LHCN-M2 (cell line): ENCODE measurements at regions not wholly inside any gene's neighbourhood (a gene's known extent, or its start where the extent isn't known, plus 50 kb on each side); places are given as distances from the start of the nearest gene placed in this dataset.

ENCODE experiments used
- DNase-seq: peaks from one replicate; pipeline ENCODE4 v3.0.0-alpha.2; 2012; ENCODE audit warnings: low read depth

DNA sequence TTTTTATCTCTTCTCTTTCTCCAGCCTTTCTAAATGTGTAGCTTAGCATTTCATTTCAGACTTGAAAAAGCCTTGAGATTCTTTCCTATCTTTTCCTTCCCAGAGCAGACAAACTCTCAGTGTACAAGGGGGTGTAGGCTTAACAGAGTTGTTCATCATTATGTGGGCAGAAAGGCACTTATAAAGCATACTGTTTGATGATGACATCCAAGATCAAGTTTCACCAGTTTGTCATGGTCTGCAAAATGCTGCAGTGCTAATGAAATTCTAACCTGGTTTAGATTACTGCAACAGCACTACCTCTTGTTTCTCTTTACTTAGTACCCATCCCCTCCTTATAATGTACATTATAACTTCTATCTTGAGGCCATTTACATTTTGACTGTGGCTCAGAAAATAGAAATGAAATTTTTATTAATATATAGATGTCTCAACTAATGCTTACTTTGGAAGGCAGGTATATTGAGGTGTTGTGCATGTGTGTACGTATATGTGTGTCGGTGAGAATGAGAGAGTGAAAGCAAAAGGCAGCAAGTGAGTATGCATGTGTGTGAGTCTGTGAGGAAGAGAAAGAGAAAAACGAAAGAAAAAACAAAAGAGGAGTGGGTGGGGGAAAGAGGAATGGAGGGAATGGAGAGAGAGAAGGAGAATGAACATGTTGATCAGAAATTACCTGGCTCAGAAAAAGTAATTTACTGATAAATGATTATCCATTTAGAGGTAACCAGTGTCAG is 1043.6 kb downstream of the TUSC7 start:
- peak; percentile 62 for DNase-seq

DNA sequence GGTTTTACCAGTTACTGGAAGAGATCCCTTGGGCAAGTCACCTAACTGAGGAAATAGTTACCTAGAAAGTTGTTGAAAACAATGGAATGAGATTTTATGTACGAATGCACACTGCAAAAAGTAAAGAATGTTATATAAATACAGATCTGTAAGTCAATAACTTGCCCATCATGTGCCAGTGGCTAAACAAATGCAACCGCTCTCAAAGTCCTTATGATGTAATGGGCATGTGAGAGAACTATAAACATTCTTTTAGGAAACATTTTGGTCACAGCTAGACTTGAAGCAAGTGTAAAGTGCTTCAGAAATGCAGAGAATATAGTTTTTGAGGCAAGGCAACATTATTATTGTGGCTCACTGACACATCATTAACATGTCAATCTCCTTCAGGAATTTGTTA is 1044.5 kb downstream of the TUSC7 start:
- DNase-seq, result no peak

DNA sequence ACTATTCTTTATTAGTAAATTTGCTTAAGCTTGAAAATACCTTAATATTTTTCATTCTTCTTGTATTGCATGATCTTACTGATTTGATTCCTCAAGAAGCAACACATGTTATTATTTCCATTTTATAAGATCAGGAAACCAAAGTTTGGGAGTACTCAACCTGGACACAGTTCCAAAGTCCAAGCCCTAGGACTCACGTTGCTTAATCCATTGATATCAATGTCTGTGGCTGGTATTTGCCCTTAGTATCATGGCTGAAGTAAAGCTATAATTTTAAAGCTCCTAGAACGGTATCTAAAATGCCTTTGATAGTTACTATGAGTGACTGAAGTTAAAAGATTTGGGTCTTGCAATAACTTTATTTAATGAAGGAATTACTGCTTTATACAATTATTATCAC is 1045.3 kb downstream of the TUSC7 start:
- DNase-seq, result no peak

- no peak for DNase-seq
These were observed 1047.0 kb downstream of the TUSC7 start for GRCh38 chr3:117756563-117756962.

- no peak for DNase-seq
These were observed 1052.4 kb downstream of the TUSC7 start for GRCh38 chr3:117761703-117762620.

- DNase-seq, result no peak
These were observed 1053.0 kb downstream of the TUSC7 start for GRCh38 chr3:117762621-117763037.

GRCh38 chr3:117763561-117763960 is 1054.0 kb downstream of the TUSC7 start:
- no peak for DNase-seq

- no peak for DNase-seq
These were observed 1059.0 kb downstream of the TUSC7 start for GRCh38 chr3:117768581-117768980.

GRCh38 chr3:117774130-117774529 is 1064.6 kb downstream of the TUSC7 start:
- DNase-seq, result no peak

GRCh38 chr3:117786349-117786748 is 1076.8 kb downstream of the TUSC7 start:
- no peak for DNase-seq

DNA sequence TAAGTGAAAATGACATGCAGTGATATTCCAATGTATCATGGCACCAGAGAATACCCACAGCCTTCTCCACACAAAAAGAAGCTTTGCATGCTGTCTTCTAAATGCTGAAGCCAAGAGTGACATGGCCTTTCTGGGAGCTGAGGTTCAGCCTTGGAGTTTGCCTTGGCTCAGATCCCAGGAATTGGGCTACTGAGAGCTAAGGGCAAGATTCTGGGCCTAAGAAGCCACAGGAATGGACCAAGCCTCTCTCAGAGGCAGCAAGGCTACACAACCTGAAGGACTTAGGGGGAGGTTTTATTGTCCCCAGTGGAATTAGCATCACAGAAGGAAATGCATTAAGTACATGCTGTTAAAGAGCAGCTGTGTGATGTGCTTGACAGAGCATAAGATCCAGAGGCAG is 1078.5 kb downstream of the TUSC7 start:
- peak; percentile 83 for DNase-seq

GRCh38 chr3:117788506-117788905 is 1078.9 kb downstream of the TUSC7 start:
- DNase-seq, result no peak

DNA sequence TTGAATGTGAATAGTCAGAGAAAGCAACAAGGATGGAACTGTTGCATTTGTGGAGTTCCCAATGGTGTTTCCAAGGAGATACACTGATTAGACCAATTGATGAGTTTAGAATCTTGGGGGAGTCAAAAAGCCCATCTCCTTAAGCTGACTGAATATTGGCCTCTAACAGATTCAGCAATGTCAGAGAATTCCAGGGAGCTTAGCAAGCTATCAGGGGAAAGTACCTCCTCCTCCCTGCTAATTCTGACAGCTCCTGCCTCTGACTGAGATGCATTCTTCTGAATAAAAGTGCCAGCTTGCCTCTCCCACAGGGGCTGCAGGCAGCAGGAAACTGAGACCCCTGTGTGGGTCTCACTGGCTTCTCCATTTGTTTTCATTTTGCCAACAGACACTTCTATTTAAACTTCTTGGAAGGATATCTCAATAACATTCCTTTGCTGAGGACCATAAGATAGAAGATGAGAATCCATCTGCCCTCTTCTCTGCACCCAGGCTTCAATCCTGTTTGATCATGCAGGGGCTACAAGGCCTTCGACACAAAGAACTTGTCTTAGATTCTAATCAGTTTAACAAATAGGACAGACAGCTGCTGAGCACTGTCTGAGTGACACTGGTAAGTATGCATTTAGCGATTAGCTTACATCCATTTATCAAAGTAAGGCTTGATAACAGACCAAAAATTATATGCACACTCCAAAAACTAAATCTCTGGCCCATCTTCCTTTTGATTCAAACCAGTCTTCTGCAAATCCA is 1080.8 kb downstream of the TUSC7 start:
- no peak for DNase-seq

- DNase-seq, result no peak
These were observed 1084.2 kb downstream of the TUSC7 start for GRCh38 chr3:117793622-117794265.

GRCh38 chr3:117798221-117798620 is 1088.6 kb downstream of the TUSC7 start:
- DNase-seq, result no peak

GRCh38 chr3:117798687-117799386 is 1089.3 kb downstream of the TUSC7 start:
- DNase-seq, result no peak

DNA sequence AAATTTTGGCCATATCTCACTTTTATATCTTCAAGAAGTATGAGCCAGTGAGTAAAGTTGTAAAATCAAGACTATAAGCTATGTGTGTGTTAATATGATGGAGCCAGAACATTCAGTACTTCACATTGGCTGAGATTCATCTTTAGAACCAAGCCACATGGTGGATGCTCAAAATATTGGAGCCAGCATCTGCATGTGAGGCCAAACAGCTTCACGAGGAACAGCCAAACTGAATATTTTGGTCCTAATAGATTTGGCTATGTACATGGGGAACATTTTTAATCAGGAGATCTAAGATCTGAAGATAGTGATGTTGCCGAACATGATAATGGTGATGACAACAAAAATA is 1089.8 kb downstream of the TUSC7 start:
- DNase-seq, result no peak

GRCh38 chr3:117801912-117802239 is 1092.3 kb downstream of the TUSC7 start:
- no peak for DNase-seq

- DNase-seq, result no peak
These were observed 1099.9 kb downstream of the TUSC7 start for GRCh38 chr3:117809186-117810081.

DNA sequence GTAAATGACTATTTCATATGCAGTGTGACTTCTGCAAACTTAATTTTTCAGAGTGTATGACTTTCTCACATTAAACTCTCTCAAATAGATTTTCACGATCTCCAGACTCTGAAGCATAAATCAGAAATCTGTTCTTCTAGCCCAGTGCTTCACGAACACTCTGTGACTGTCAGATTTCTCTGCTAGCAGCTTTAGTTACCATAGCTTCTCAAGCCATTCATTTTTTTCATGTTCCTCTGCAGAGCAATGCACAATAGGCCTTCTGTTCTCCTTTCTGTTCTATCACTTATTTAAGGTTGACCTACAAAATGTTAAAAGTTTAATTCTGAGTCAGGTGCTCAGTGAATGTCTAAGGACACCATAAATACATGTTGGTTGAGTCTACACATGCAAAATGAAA is 1102.2 kb downstream of the TUSC7 start:
- DNase-seq, result no peak
